ENCODE measurements at regions not wholly inside any gene's neighbourhood (a gene's known extent, or its start where the extent isn't known, plus 50 kb on each side); places are given as distances from the start of the nearest gene placed in this dataset.

GRCh38 chr1:14441302-14441741, 157.2 kb upstream of the KAZN start:
- peak; percentile 77 for DNase-seq (ENCODE audit: low read depth)

- DNase-seq (ENCODE audit: low read depth) = no peak
Observed at GRCh38 chr1:14442669-14443068, 155.8 kb upstream of the KAZN start.

- DNase-seq (ENCODE audit: low read depth) = no peak
Observed at GRCh38 chr1:14443164-14443787, 155.2 kb upstream of the KAZN start.

- DNase-seq (ENCODE audit: low read depth) = no peak
Observed at GRCh38 chr1:14451217-14451616, 147.3 kb upstream of the KAZN start.

DNA sequence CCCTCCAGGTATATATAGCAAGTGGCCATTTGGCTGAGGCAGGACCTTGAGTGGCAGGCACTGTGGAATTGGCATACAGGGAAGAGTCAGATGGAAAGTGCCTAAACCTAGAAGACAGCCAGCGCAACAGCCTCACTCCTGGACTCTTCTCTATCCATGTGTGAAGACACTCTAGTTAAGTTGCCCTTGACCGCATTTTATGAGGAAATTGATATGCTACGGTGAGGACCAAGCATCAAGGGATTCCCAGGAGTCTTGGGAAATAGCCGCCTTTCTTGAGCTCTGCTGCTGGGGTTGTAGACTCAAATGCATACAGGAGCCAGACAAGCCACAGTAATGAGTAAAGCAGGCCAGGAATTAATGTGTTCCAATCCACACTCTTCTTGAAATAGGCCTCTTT, 145.9 kb upstream of the KAZN start:
- no peak for DNase-seq (ENCODE audit: low read depth)

DNA sequence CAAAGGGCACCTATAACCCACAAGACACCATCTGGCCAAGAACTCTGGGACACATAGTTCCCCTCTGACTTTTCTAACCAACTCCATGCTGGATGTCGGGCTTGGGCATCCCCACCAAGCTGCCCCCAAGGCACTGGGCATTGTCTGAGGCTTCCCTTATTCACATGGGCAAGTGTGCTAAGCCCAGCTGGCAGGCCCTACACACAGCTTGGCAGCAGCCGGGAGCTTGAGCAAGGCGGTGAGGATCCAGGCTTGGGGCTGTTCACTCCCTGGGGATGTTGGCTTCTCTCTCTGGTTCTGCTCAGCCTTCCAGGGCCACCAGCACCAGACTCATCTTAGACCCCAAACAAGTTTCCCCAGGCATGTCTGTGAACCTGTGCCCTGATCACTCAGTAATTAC, 138.3 kb upstream of the KAZN start:
- no peak for DNase-seq (ENCODE audit: low read depth)

DNA sequence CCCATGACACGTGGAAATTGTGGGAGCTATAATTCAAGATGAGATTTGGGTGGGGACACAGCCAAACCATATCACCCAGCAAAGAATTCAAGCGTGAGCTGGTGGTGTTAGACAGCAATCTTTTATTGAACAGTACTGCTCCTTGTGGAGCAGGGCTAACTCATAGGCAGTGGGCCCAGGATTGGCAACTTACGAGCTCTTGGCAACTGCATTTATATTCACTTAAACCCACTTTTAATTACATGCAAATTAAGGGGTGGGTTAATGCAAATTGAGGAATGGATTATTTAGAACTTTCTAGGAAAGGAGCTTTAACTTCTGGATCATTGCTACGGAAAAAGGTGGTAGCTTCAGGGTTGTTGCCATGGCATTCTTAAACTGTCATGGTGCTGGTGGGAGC, 135.6 kb upstream of the KAZN start:
- no peak for DNase-seq (ENCODE audit: low read depth)

DNA sequence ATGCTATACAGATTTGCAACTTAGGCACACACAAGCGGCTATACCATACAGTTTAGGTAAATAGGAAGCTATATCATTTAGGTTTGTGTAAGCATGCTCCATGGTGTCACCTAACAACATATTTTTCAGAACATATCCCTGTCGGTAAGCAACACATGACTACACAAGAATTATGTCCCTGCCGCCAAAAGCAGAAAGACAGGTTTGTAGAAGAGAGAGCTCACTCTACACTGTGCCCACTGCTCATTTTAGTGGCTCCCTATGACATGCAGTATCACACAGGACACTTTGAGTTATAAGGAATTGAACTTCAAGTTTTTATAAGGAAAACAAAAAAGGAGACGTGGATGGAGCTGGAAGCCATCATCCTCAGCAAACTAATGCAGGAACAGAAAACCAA, 132.5 kb upstream of the KAZN start:
- DNase-seq (ENCODE audit: low read depth) = no peak

- DNase-seq (ENCODE audit: low read depth) = no peak
Observed at GRCh38 chr1:14467112-14467511, 131.4 kb upstream of the KAZN start.

GRCh38 chr1:14468751-14469150, 129.7 kb upstream of the KAZN start:
- no peak for DNase-seq (ENCODE audit: low read depth)

GRCh38 chr1:14470802-14471201, 127.7 kb upstream of the KAZN start:
- no peak for DNase-seq (ENCODE audit: low read depth)

DNA sequence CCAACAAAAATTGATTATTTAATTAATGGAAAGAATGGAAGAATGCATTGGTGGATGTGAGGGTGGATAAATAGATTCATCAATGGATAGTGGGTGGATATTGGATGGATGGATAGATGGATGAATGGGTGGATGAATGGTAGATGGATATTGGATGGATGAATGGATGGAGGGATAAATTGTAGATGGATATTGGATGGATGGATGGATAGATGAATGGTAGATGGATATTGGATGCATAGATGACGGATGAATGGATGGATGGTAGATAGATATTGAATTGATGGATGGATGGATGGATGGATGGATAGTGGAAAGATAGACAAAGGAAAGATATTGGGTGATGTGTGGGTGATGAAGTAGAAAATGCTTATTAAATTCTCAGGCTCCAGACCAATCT, 123.6 kb upstream of the KAZN start:
- DNase-seq (ENCODE audit: low read depth) = no peak

- DNase-seq (ENCODE audit: low read depth) = peak; percentile 33
Observed at GRCh38 chr1:14476170-14476955, 122.1 kb upstream of the KAZN start.

DNA sequence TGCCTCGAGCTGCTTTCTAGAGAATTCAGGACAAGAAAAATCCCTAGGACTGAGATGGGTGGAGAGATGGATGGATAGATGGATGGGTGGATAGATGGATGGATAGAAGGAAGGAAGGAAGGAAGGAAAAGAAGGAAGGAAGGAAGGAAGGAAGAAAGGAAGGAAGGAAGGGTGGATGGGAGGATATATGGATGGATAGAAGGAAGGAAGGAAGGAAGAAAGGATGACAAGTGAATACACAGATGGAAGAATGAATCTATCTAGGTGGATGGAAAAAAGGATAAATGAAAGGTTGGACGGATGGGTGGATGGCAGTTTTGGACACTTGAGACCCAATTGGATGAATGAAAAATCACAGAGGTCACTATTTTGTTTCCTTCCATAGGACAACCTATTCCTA, 120.4 kb upstream of the KAZN start:
- DNase-seq (ENCODE audit: low read depth) = no peak

- DNase-seq (ENCODE audit: low read depth) = no peak
Observed at GRCh38 chr1:14479865-14480264, 118.6 kb upstream of the KAZN start.

DNA sequence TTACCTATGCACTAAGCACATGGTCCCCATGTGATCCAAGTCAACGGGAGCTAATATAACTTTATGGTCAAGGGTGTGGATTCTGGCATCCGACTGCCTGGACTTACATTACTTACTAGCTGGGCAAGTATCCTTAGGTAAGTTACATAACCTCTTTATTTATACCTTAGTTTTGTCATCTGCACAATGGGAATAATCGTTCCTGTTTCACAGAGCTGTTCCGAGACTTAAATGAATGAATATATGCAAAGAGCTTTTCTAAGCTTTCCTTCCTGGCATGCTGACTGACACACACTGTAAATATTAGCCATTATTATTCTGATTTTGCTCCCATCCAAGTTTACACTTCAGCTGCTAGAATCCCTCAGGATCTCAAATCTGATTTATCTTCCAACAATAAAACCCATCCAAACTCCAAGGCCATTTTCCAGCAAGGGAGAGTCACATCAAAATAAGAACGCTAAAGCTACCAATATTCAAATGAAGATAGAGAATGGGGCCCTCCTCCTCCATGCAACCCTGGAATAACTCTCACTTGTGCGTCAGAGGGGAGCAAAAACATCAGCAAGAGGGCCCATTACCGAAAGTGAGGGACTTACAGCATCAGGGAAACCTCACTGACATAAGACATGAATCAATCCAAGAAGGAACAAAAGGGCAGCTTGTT, 115.6 kb upstream of the KAZN start:
- no peak for DNase-seq (ENCODE audit: low read depth)

GRCh38 chr1:14485285-14485684, 113.2 kb upstream of the KAZN start:
- no peak for DNase-seq (ENCODE audit: low read depth)

DNA sequence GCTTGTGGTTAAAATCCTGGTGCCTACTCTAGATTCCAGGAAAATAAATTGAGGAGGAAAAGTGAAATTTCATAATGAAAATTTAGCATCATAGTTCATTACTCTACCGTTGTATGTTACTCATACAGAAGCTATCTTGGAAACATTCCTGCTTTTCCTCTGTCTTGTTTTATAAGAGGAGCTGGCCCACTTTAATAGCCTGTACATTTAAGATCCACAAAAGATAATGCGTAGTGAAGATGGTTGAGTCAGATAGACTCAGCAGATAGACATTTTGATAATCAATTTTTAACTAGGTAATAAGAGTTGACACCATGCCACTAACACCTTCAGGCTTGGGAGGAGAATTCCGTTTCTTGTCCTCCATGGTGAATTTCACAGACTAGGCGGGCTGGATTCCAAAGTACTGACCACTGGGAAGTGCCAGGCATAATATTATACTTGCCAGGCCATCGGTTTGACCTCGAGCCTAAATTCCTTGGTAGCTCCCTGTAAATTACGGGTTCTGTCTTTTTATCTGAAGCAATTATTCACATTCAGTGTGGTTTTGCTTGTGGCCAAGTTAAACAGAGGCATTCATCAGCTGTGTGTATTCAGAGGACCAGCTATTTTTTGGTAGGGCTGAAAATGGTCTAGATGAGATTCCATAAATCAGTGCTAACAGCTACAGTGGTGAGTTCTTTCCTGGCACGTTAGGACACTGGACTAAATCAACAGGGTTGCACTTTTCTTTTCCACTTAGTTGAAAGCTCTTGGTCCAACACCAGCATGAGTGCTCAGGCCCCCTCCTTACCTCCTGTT, 111.9 kb upstream of the KAZN start:
- DNase-seq (ENCODE audit: low read depth) = peak; percentile 98

- peak; percentile 24 for DNase-seq (ENCODE audit: low read depth)
Observed at GRCh38 chr1:14487671-14488070, 110.8 kb upstream of the KAZN start.

- DNase-seq (ENCODE audit: low read depth) = no peak
Observed at GRCh38 chr1:14494911-14495310, 103.6 kb upstream of the KAZN start.

DNA sequence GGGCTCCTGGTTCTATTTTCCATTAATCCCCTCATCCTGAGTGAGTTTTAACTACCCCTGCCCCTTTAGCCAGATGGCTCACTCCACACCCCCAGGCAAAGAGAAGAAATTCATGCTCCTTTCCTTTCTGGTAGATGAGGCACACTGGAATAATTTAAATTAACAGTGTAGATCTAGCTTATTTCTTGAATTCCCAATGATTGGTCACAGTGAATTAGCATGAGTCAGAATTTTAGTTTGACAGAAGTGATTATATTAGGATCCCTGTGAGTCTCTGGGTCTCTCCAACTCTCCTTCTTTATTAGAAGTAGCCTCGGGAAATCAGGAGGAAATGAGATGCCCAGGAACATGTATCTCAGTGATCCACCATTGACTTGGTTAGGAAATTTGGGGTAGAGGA, 103.1 kb upstream of the KAZN start:
- DNase-seq (ENCODE audit: low read depth) = no peak

- no peak for DNase-seq (ENCODE audit: low read depth)
Observed at GRCh38 chr1:14495996-14496395, 102.5 kb upstream of the KAZN start.

Measured in GM04503 (cell line).